ENCODE measurements at regions not wholly inside any gene's neighbourhood (a gene's known extent, or its start where the extent isn't known, plus 50 kb on each side); places are given as distances from the start of the nearest gene placed in this dataset.

- TF ChIP-seq ETV6 (conservative IDR thresholded peaks at IDR 0.05 in 1 of 2, IDR thresholded peaks at IDR 0.05 in 1 of 2; ENCODE audit: borderline replicate concordance in 1 of 2, low read depth in 1 of 2), result no peak
- no peak for TF ChIP-seq EZH2 (IDR thresholded peaks at IDR 0.05; ENCODE audit: borderline replicate concordance, control insufficient read depth, low read depth, low read length)
- TF ChIP-seq USF2 (IDR thresholded peaks at IDR 0.05; ENCODE audit: borderline replicate concordance, low read depth, low read length), result no peak
- TF ChIP-seq CTCF (IDR thresholded peaks at IDR 0.05 in 2 of 3, conservative IDR thresholded peaks at IDR 0.05 in 1 of 3; ENCODE audit: control insufficient read depth in 2 of 3, extremely low read depth in 1 of 3, insufficient read depth in 1 of 3, low read depth in 3 of 3, low read length in 3 of 3), result no peak
- no peak for TF ChIP-seq IRF4 (IDR thresholded peaks at IDR 0.05; ENCODE audit: low read depth, low read length)
- TF ChIP-seq TAF1 (IDR thresholded peaks at IDR 0.05; ENCODE audit: borderline replicate concordance, low read depth, low read length), result no peak
- TF ChIP-seq HDAC6 (IDR thresholded peaks at IDR 0.05; ENCODE audit: unreplicated experiment), result no peak
- no peak for TF ChIP-seq ZNF384 (IDR thresholded peaks at IDR 0.05; ENCODE audit: borderline replicate concordance, low read depth, low read length)
- TF ChIP-seq ELK1 (IDR thresholded peaks at IDR 0.05; ENCODE audit: low read depth, low read length), result no peak
These were observed 80.0 kb downstream of the JRKL start for GRCh38 chr11:96469776-96470175.

Measured in GM12878 (cell line).